Astrocyte (in vitro differentiated cells and primary cell): ENCODE measurements at regions not wholly inside any gene's neighbourhood (a gene's known extent, or its start where the extent isn't known, plus 50 kb on each side); places are given as distances from the start of the nearest gene placed in this dataset.
"Not testable (repeated sequence)": the region's sequence is repeated elsewhere in the genome, so short reads cannot be mapped to it uniquely, and the experiment has no call there.

Experiments
- DNase-seq: peaks from one replicate; pipeline ENCODE4 v3.0.0-alpha.2; 2010; ENCODE audit warnings: low read depth
- FAIRE-seq: peaks from 2 replicates; lab custom pipeline; 2011; peaks lifted over from hg19 to GRCh38; lab: Jason Lieb, UNC
- H2AFZ ChIP-seq: 2 replicates; pipeline ENCODE4 v1.6.0; 2012; ENCODE audit warnings: low read depth, low read length, inconsistent platforms
- H3K27ac ChIP-seq: 2 replicates; pipeline ENCODE4 v1.5.1; 2011; ENCODE audit warnings: low read depth, low read length, inconsistent platforms
- H3K27me3 ChIP-seq: 2 replicates; pipeline ENCODE4 v1.6.0; 2011; ENCODE audit warnings: low read length, inconsistent platforms; ENCODE audit not compliant: insufficient read depth
- H3K36me3 ChIP-seq: 2 replicates; pipeline ENCODE4 v1.5.1; 2011; ENCODE audit warnings: low read length, inconsistent platforms; ENCODE audit not compliant: insufficient read depth
- H3K4me1 ChIP-seq: 2 replicates; pipeline ENCODE4 v1.5.1; 2011; ENCODE audit warnings: low read length, inconsistent platforms; ENCODE audit not compliant: insufficient read depth
- H3K4me2 ChIP-seq: 2 replicates; pipeline ENCODE4 v1.6.0; 2012; ENCODE audit warnings: low read length, inconsistent platforms
- H3K4me3 ChIP-seq: 2 replicates; pipeline ENCODE4 v1.5.1; 2011; ENCODE audit warnings: low read depth, mild to moderate bottlenecking, low read length, inconsistent platforms; ENCODE audit not compliant: insufficient read depth
- H3K79me2 ChIP-seq: 2 replicates; pipeline ENCODE4 v1.6.0; 2012; ENCODE audit warnings: mild to moderate bottlenecking, low read length, inconsistent platforms; ENCODE audit not compliant: insufficient read depth
- H3K9ac ChIP-seq: 2 replicates; pipeline ENCODE4 v1.6.0; 2012; ENCODE audit warnings: mild to moderate bottlenecking, low read length, inconsistent platforms
- H3K9me3 ChIP-seq: 2 replicates; pipeline ENCODE4 v1.5.1; 2012; ENCODE audit warnings: low read depth, mild to moderate bottlenecking, low read length, inconsistent platforms; ENCODE audit not compliant: insufficient read depth
- H4K20me1 ChIP-seq: 2 replicates; pipeline ENCODE4 v1.6.0; 2012; ENCODE audit warnings: low read length, inconsistent platforms; ENCODE audit not compliant: insufficient read depth
- H3K27ac Mint-ChIP-seq: one replicate; pipeline ENCODE4 v1.8.0; 2021; ENCODE audit warnings: mild to moderate bottlenecking, mixed read lengths; ENCODE audit not compliant: unreplicated experiment
- H3K27me3 Mint-ChIP-seq: one replicate; pipeline ENCODE4 v1.8.0; 2021; ENCODE audit warnings: low read depth, mixed read lengths; ENCODE audit not compliant: unreplicated experiment
- H3K36me3 Mint-ChIP-seq: one replicate; pipeline ENCODE4 v1.8.0; 2021; ENCODE audit warnings: low read depth, mixed read lengths; ENCODE audit not compliant: unreplicated experiment
- H3K4me1 Mint-ChIP-seq: one replicate; pipeline ENCODE4 v1.8.0; 2021; ENCODE audit warnings: low read depth, mixed read lengths; ENCODE audit not compliant: unreplicated experiment
- H3K4me3 Mint-ChIP-seq: one replicate; pipeline ENCODE4 v1.8.0; 2021; ENCODE audit warnings: mild to moderate bottlenecking, moderate library complexity, mixed read lengths; ENCODE audit not compliant: unreplicated experiment
- H3K9me3 Mint-ChIP-seq: one replicate; pipeline ENCODE4 v1.8.0; 2021; ENCODE audit warnings: mild to moderate bottlenecking, mixed read lengths; ENCODE audit not compliant: unreplicated experiment
- CTCF ChIP-seq: IDR thresholded peaks from 2 replicates; pipeline ENCODE4 v1.5.1; 2011; ENCODE audit warnings: low read depth, mild to moderate bottlenecking, inconsistent platforms, low read length, moderate library complexity; ENCODE audit not compliant: insufficient read depth
- EZH2 ChIP-seq: IDR thresholded peaks from 2 replicates; pipeline ENCODE4 v1.6.1; 2012; ENCODE audit warnings: mild to moderate bottlenecking, low read length, inconsistent platforms; ENCODE audit not compliant: insufficient read depth

DNA sequence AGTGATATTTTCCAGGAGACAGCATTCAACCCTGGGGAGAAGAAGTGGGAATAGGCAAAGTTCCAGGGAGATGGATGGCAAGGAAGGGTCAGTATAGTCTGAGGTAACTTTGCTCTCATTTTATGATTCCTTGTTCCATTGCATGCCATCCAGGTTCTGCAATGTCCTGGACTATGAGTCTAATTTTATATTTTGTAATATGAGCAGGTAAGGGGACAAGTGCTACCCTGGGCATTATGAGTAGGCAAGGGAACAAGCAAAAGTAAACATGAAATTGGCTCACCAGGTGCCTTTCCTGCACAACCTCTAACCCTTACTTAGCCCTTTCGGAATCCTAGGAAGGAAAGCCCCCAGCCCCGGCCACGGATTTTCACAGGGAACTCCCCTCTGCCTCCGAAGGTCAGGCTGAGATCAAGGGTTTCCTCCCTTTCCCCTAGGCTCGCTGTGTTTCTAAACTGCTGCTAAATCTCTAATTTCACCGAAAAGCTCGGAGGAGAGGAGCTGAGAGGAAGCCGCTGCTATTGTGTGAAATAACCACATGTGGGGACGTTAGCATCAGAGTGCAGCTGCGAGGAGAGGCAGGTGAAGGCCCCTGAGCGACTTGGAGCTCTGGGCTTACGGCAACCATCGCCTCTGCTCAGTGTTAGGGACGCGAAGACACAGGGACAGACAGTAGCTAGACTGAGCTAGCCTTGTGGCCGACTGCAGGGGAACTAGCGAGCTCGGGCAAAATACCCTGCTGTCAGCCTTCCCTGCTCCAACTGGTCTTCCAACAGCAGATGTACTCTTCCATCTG is 194.7 kb downstream of the KDM5D start:
- H3K27ac ChIP-seq: no peak overlapping the region
- TF ChIP-seq CTCF (no peak), EZH2 (no peak)
- no peak overlapping the region for H3K9ac ChIP-seq
- no peak for FAIRE-seq
- H3K4me2 ChIP-seq: no peak overlapping the region
- Mint-ChIP-seq H3K4me3 (no peak overlapping the region), H3K27me3 (peaks cover 3% of the 10 kb centered on the region), H3K36me3 (no peaks in the 10 kb centered on the region), H3K9me3 (no peaks in the 10 kb centered on the region), H3K4me1 (no peaks in the 10 kb centered on the region), H3K27ac (no peak overlapping the region)
- H3K79me2 ChIP-seq: no peaks in the 10 kb centered on the region
- no peaks in the 10 kb centered on the region for H3K27me3 ChIP-seq
- no peak for DNase-seq
- no peaks in the 10 kb centered on the region for H3K9me3 ChIP-seq
- no peaks in the 10 kb centered on the region for H4K20me1 ChIP-seq
- no peaks in the 10 kb centered on the region for H3K4me1 ChIP-seq
- H3K4me3 ChIP-seq: no peak overlapping the region
- H2AFZ ChIP-seq: no peak overlapping the region
- H3K36me3 ChIP-seq: no peaks in the 10 kb centered on the region

DNA sequence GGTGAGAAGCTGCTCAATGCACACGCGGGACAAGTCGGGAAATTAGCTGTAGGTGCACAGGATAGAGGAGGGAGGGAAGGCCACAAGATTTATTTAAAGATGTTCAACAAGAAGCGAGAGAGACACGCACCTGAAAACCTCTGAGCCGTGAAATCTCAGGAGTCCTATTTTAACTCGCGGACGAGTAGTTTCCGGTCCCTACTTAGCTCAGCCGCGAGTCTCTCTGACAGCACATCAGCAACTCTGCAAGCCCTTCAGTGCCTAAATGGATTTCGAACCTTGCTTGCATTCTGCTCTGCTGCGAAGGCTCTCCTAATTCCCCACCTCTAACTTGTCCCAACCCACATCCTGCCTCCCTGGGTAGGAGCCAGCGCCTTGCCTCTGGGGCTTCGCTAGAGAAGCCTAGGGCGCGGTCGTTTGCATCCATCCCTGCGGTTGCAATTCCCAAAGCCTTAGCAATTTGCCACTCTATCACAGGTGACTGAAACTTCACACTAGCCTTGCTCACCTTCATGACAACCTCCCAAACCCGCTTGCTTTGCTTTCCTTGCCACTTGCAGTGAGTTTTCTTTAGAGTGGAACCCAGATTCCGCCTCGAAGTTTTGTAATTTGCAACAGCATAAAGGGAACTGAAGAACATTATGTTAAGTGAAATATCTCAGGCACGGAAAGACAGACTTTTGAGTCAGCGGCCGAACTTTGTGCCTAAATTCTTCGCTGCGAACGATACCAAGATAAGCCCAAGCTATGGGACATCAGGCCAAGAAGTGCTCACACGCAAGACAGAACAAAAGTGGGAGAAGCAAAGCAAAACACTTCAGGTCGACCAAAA is 202.8 kb downstream of the KDM5D start:
- Histone ChIP-seq H3K79me2 (no peaks in the 10 kb centered on the region), H3K27ac (no peak overlapping the region), H3K9me3 (no peaks in the 10 kb centered on the region), H4K20me1 (no peaks in the 10 kb centered on the region), H2AFZ (no peak overlapping the region), H3K4me2 (no peak overlapping the region), H3K36me3 (no peaks in the 10 kb centered on the region), H3K9ac (no peak overlapping the region), H3K27me3 (no peaks in the 10 kb centered on the region), H3K4me3 (no peak overlapping the region), H3K4me1 (no peaks in the 10 kb centered on the region)
- Mint-ChIP-seq H3K9me3 (no peaks in the 10 kb centered on the region), H3K4me3 (no peak overlapping the region), H3K27me3 (no peaks in the 10 kb centered on the region), H3K36me3 (no peaks in the 10 kb centered on the region), H3K4me1 (peaks cover 6% of the 10 kb centered on the region), H3K27ac (no peak overlapping the region)
- FAIRE-seq (no peak), DNase-seq (no peak)
- no peak for TF ChIP-seq EZH2
- TF ChIP-seq CTCF: no peak

DNA sequence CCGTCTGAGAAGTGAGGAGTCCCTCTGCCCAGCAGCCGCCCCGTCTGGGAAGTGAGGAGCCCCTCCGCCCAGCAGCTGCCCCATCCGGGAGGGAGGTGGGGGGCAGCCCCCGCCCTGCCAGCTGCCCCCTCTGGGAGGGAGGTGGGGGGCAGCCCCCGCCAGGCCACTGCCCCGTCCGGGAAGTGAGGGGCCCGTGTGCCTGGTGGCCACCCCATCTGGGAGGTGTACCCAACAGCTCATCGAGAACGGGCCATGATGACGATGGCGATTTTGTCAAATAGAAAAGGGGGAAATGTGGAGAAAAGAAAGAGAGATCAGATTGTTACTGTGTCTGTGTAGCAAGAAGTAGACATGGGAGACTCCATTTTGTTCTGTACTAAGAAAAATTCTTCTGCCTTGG is 208.8 kb downstream of the KDM5D start:
- H3K36me3 ChIP-seq, H3K9me3 Mint-ChIP-seq, H2AFZ ChIP-seq, H3K27ac ChIP-seq, H3K4me3 Mint-ChIP-seq, H3K9me3 ChIP-seq, H4K20me1 ChIP-seq, H3K4me1 ChIP-seq, H3K4me3 ChIP-seq, H3K36me3 Mint-ChIP-seq, H3K27ac Mint-ChIP-seq, H3K27me3 Mint-ChIP-seq, DNase-seq, H3K79me2 ChIP-seq, H3K27me3 ChIP-seq, H3K9ac ChIP-seq, H3K4me2 ChIP-seq, H3K4me1 Mint-ChIP-seq, FAIRE-seq: not testable (repeated sequence)
